ENCODE measurements at regions not wholly inside any gene's neighbourhood (a gene's known extent, or its start where the extent isn't known, plus 50 kb on each side); places are given as distances from the start of the nearest gene placed in this dataset.

DNA sequence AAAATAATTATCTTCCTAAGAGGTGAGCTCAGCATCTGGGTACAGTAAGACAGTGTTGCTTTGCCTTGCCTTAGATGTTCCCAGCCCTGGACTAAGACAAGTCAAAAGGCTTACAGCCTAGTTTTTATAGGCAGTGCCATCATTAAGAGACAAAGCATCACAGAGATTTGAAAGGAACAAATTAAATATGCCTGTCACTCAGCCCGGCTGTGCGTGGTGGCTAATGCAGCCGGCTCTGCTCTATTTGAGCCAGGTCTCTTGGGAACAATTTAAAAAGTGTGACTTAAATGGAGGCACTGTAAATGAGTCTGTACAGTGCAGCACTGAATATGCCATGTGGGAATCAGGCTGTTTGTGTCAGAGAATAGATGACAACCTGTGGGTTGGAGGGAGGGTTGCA is 1687.4 kb upstream of the FLRT2 start:
- Histone ChIP-seq H3K4me3 (no peak overlapping the region), H3K4me1 (no peaks in the 10 kb centered on the region), H3K27me3 (no peaks in the 10 kb centered on the region), H3K9me3 (no peaks in the 10 kb centered on the region), H3K27ac (no peak overlapping the region), H3K36me3 (no peaks in the 10 kb centered on the region)
- TF ChIP-seq POLR2AphosphoS5 (IDR thresholded peaks at IDR 0.05; ENCODE audit: insufficient read depth in 1 of 2, low read depth in 1 of 2) = no peak
- TF ChIP-seq, protein P1, sequence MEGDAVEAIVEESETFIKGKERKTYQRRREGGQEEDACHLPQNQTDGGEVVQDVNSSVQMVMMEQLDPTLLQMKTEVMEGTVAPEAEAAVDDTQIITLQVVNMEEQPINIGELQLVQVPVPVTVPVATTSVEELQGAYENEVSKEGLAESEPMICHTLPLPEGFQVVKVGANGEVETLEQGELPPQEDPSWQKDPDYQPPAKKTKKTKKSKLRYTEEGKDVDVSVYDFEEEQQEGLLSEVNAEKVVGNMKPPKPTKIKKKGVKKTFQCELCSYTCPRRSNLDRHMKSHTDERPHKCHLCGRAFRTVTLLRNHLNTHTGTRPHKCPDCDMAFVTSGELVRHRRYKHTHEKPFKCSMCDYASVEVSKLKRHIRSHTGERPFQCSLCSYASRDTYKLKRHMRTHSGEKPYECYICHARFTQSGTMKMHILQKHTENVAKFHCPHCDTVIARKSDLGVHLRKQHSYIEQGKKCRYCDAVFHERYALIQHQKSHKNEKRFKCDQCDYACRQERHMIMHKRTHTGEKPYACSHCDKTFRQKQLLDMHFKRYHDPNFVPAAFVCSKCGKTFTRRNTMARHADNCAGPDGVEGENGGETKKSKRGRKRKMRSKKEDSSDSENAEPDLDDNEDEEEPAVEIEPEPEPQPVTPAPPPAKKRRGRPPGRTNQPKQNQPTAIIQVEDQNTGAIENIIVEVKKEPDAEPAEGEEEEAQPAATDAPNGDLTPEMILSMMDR (IDR thresholded peaks at IDR 0.05) = no peak
- no peak for TF ChIP-seq POLR2A (IDR thresholded peaks at IDR 0.05)
- no peak for DNase-seq (ENCODE audit: extremely low spot score in 2 of 2)
- intact Hi-C loops (cut with DNase I) = no loop called here

- Histone ChIP-seq H3K4me3 (no peak overlapping the region), H3K27me3 (no peaks in the 10 kb centered on the region), H3K27ac (no peak overlapping the region), H3K9me3 (no peaks in the 10 kb centered on the region), H3K4me1 (no peaks in the 10 kb centered on the region), H3K36me3 (no peaks in the 10 kb centered on the region)
- no peak for DNase-seq (ENCODE audit: extremely low spot score in 2 of 2)
- no peak for TF ChIP-seq POLR2A (IDR thresholded peaks at IDR 0.05)
- intact Hi-C loops (cut with DNase I) = no loop called here
Observed at GRCh38 chr14:83847102-83847501, 1682.8 kb upstream of the FLRT2 start.

GRCh38 chr14:83850092-83850491 is 1679.9 kb upstream of the FLRT2 start:
- Histone ChIP-seq H3K4me1 (no peaks in the 10 kb centered on the region), H3K36me3 (no peaks in the 10 kb centered on the region), H3K9me3 (no peaks in the 10 kb centered on the region), H3K27ac (no peak overlapping the region), H3K4me3 (no peak overlapping the region), H3K27me3 (no peaks in the 10 kb centered on the region)
- TF ChIP-seq, protein P1 (IDR thresholded peaks at IDR 0.05) = no peak
- no peak for TF ChIP-seq POLR2A (IDR thresholded peaks at IDR 0.05)
- TF ChIP-seq POLR2AphosphoS5 (IDR thresholded peaks at IDR 0.05; ENCODE audit: insufficient read depth in 1 of 2, low read depth in 1 of 2) = no peak
- no peak for DNase-seq (ENCODE audit: extremely low spot score in 2 of 2)
- intact Hi-C loops (cut with DNase I) = no loop called here

DNA sequence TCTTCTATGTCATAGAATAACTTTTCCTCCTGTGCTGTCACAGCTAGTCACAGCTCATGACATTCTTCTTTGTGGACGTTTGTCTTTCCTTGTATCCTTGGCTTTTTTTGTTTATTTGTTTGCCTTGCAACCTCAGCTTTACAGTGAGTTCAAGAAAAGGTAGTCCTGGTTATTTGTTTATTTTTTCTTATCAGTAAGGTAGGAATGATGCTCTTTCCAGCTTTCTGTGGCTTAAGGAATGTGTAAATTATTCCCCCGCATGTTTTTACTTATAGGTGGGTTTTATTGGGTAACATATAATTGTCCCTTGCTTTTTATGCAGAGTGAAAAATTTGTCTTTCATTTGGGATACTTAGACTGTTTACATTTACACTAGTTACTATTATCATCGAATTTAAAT is 1673.6 kb upstream of the FLRT2 start:
- DNase-seq (ENCODE audit: extremely low spot score in 2 of 2) = no peak
- no peak for TF ChIP-seq POLR2AphosphoS5 (IDR thresholded peaks at IDR 0.05; ENCODE audit: insufficient read depth in 1 of 2, low read depth in 1 of 2)
- TF ChIP-seq POLR2A (IDR thresholded peaks at IDR 0.05) = no peak
- TF ChIP-seq, protein P1 (IDR thresholded peaks at IDR 0.05) = no peak

GRCh38 chr14:83860631-83861155 is 1669.3 kb upstream of the FLRT2 start:
- Histone ChIP-seq H3K4me1 (no peaks in the 10 kb centered on the region), H3K9me3 (no peaks in the 10 kb centered on the region), H3K4me3 (no peak overlapping the region), H3K27ac (no peak overlapping the region), H3K36me3 (no peaks in the 10 kb centered on the region), H3K27me3 (no peaks in the 10 kb centered on the region)
- DNase-seq (ENCODE audit: extremely low spot score in 2 of 2) = no peak
- intact Hi-C loops (cut with DNase I) = no loop called here
- TF ChIP-seq, protein P1 (IDR thresholded peaks at IDR 0.05) = no peak
- TF ChIP-seq POLR2A (IDR thresholded peaks at IDR 0.05) (no peak), POLR2AphosphoS5 (IDR thresholded peaks at IDR 0.05; ENCODE audit: insufficient read depth in 1 of 2, low read depth in 1 of 2) (no peak)

More for the DNA sequence above, 1673.6 kb upstream of the FLRT2 start:
- H3K4me1 ChIP-seq = no peaks in the 10 kb centered on the region
- no peak overlapping the region for H3K4me3 ChIP-seq
- no peaks in the 10 kb centered on the region for H3K36me3 ChIP-seq
- intact Hi-C loops (cut with DNase I) = no loop called here
- no peaks in the 10 kb centered on the region for H3K27me3 ChIP-seq
- H3K27ac ChIP-seq = no peak overlapping the region
- no peaks in the 10 kb centered on the region for H3K9me3 ChIP-seq

All from vagina (tissue), 2 donors.